NCI-H2196 (cell line): ENCODE measurements at regions not wholly inside any gene's neighbourhood (a gene's known extent, or its start where the extent isn't known, plus 50 kb on each side); places are given as distances from the start of the nearest gene placed in this dataset.

Source experiments
- DNase-seq: peaks from one replicate; lab custom pipeline; 2025; ENCODE audit not compliant: unreplicated experiment; lab: John Stamatoyannopoulos, UW

- DNase-seq, result no peak
Observed at GRCh38 chr12:114935658-114936057, 251.7 kb upstream of the TBX3 start.

- no peak for DNase-seq
Observed at GRCh38 chr12:114933428-114934160, 249.6 kb upstream of the TBX3 start.

- DNase-seq, result no peak
Observed at GRCh38 chr12:114932806-114933205, 248.8 kb upstream of the TBX3 start.

GRCh38 chr12:114931025-114931424 is 247.1 kb upstream of the TBX3 start:
- no peak for DNase-seq

GRCh38 chr12:114926341-114926740 is 242.4 kb upstream of the TBX3 start:
- no peak for DNase-seq

GRCh38 chr12:114924946-114925475 is 241.0 kb upstream of the TBX3 start:
- no peak for DNase-seq

- no peak for DNase-seq
Observed at GRCh38 chr12:114921781-114922180, 237.8 kb upstream of the TBX3 start.

- DNase-seq, result no peak
Observed at GRCh38 chr12:114920771-114921554, 237.0 kb upstream of the TBX3 start.

- DNase-seq, result no peak
Observed at GRCh38 chr12:114919479-114919878, 235.5 kb upstream of the TBX3 start.

GRCh38 chr12:114918535-114919233 is 234.7 kb upstream of the TBX3 start:
- no peak for DNase-seq

GRCh38 chr12:114917953-114918352 is 234.0 kb upstream of the TBX3 start:
- no peak for DNase-seq

GRCh38 chr12:114917307-114917706 is 233.3 kb upstream of the TBX3 start:
- DNase-seq, result no peak

- DNase-seq, result no peak
Observed at GRCh38 chr12:114916541-114916940, 232.6 kb upstream of the TBX3 start.

- DNase-seq, result no peak
Observed at GRCh38 chr12:114916124-114916523, 232.1 kb upstream of the TBX3 start.

- peak; percentile 75 for DNase-seq
Observed at GRCh38 chr12:114913871-114914801, 230.2 kb upstream of the TBX3 start.

GRCh38 chr12:114912811-114913210 is 228.8 kb upstream of the TBX3 start:
- no peak for DNase-seq

GRCh38 chr12:114911196-114911595 is 227.2 kb upstream of the TBX3 start:
- DNase-seq, result no peak

GRCh38 chr12:114904254-114905003 is 220.5 kb upstream of the TBX3 start:
- no peak for DNase-seq

GRCh38 chr12:114903083-114903691 is 219.2 kb upstream of the TBX3 start:
- DNase-seq, result no peak
